A549 (cell line): ENCODE measurements at regions not wholly inside any gene's neighbourhood (a gene's known extent, or its start where the extent isn't known, plus 50 kb on each side); places are given as distances from the start of the nearest gene placed in this dataset.

Experiments
- ATAC-seq, 2 experiments: fragments of 200-7000 bp in 1 of 2; fragments of >200 bp in 1 of 2; cut with Nextera tagmentation in 1 of 2; cut with Tn5 transposase in 1 of 2; 3 replicates each; pipeline versions ENCODE4 v1.8.0 to v1.9.1; 2018 to 2020; ENCODE audit warnings: mild to moderate bottlenecking in 1 of 2, moderate library complexity in 1 of 2
- CTCF ChIA-PET: fragments of 300-600 bp; sonication (Branson Sonifier 250); formaldehyde crosslinking; extraction: SDS; loops from one replicate; lab custom pipeline; 2021; ENCODE audit warnings: antibody characterized with exemption, inconsistent platforms; lab: Yijun Ruan, JAX
- POLR2A ChIA-PET: fragments of 350-600 bp; formaldehyde crosslinking; extraction: SDS; loops from one replicate; lab custom pipeline; 2021; ENCODE audit warnings: antibody characterized with exemption, inconsistent platforms; lab: Yijun Ruan, JAX
- DNase-seq, 2 experiments: peaks; one replicate each; pipeline versions ENCODE4 v3.0.0 to v3.0.0-alpha.2; 2011 to 2016; ENCODE audit warnings: low read depth in 1 of 2, low spot score in 1 of 2
- FAIRE-seq: peaks from 2 replicates; lab custom pipeline; 2011; peaks lifted over from hg19 to GRCh38; lab: Jason Lieb, UNC
- H3K27ac ChIP-seq, 2 experiments: fragments of >200 bp; sonication (Bioruptor Twin); formaldehyde crosslinking; 3 replicates each; pipeline ENCODE4 v1.5.1; 2016 to 2017
- H3K4me1 ChIP-seq: fragments of >200 bp; sonication (Bioruptor Twin); formaldehyde crosslinking; 3 replicates; pipeline ENCODE4 v1.6.1; 2016
- H3K4me2 ChIP-seq: fragments of >200 bp; sonication (Bioruptor Twin); formaldehyde crosslinking; 3 replicates; pipeline ENCODE4 v1.6.1; 2016
- H3K4me3 ChIP-seq: fragments of >200 bp; sonication (Bioruptor Twin); formaldehyde crosslinking; 3 replicates; pipeline ENCODE4 v1.5.1; 2016
- H3K9me3 ChIP-seq: fragments of >200 bp; sonication (Bioruptor Twin); formaldehyde crosslinking; 3 replicates; pipeline ENCODE4 v1.6.1; 2016
- CEBPB ChIP-seq, 2 experiments: fragments of >200 bp in 1 of 2; sonication (Bioruptor Twin) in 1 of 2; formaldehyde crosslinking in 1 of 2; IDR thresholded peaks; 2 replicates each; pipeline ENCODE4 v1.6.1; 2012 to 2016
- CHD4 ChIP-seq: fragments of 200-600 bp; sonication (generic); IDR thresholded peaks from 2 replicates; pipeline ENCODE4 v1.6.1; 2016; ENCODE audit warnings: antibody characterized with exemption, mild to moderate bottlenecking, borderline replicate concordance
- ESRRA ChIP-seq: fragments of 150-350 bp; IDR thresholded peaks from 2 replicates; pipeline ENCODE4 v1.6.1; 2014; ENCODE audit warnings: mild to moderate bottlenecking, low read length, borderline replicate concordance
- HOXB13 ChIP-seq: fragments of 250-450 bp; sonication (Bioruptor Pico); IDR thresholded peaks from 2 replicates; pipeline ENCODE4 v1.5.0; 2020; ENCODE audit warnings: low read depth, mild to moderate bottlenecking, moderate library complexity
- HOXB5 ChIP-seq: fragments of 250-450 bp; sonication (Bioruptor Pico); IDR thresholded peaks from 2 replicates; pipeline ENCODE4 v1.5.0; 2020; ENCODE audit warnings: mild to moderate bottlenecking, moderate library complexity
- JUNB ChIP-seq: fragments of >200 bp; sonication (Bioruptor Twin); formaldehyde crosslinking; IDR thresholded peaks from 2 replicates; pipeline ENCODE4 v1.6.1; 2016
- KDM1A ChIP-seq: fragments of 200-600 bp; sonication (generic); IDR thresholded peaks from 2 replicates; pipeline ENCODE4 v1.6.1; 2016; ENCODE audit warnings: low read depth, mild to moderate bottlenecking
- KDM5A ChIP-seq: fragments of 200-600 bp; sonication (generic); IDR thresholded peaks from 2 replicates; pipeline ENCODE4 v1.6.1; 2016; ENCODE audit warnings: antibody characterized with exemption, mild to moderate bottlenecking
- MAFK ChIP-seq: fragments of 450-650 bp; IDR thresholded peaks from 2 replicates; pipeline ENCODE4 v1.6.1; 2014; ENCODE audit not compliant: partially characterized antibody
- MAZ ChIP-seq: fragments of 150-350 bp; IDR thresholded peaks from 2 replicates; pipeline ENCODE4 v1.6.1; 2014; ENCODE audit warnings: antibody characterized with exemption, low read depth, low read length, borderline replicate concordance
- NFE2L2 ChIP-seq: fragments of 150-350 bp; conservative IDR thresholded peaks from 2 replicates; pipeline ENCODE4 v1.6.1; 2014; ENCODE audit warnings: low read length
- PHF8 ChIP-seq: fragments of 200-600 bp; sonication (generic); IDR thresholded peaks from 2 replicates; pipeline ENCODE4 v1.6.1; 2016; ENCODE audit warnings: low read depth, mild to moderate bottlenecking, antibody characterized with exemption, moderate library complexity, borderline replicate concordance
- POLR2A ChIP-seq: IDR thresholded peaks from 2 replicates; pipeline ENCODE4 v1.6.1; 2012; ENCODE audit warnings: mild to moderate bottlenecking, low read length
- SMC3 ChIP-seq: fragments of >200 bp; sonication (Bioruptor Twin); formaldehyde crosslinking; IDR thresholded peaks from 3 replicates; pipeline ENCODE4 v1.6.1; 2018; ENCODE audit warnings: inconsistent platforms
- ZFP36 ChIP-seq: fragments of 450-650 bp; IDR thresholded peaks from 2 replicates; pipeline ENCODE4 v1.6.1; 2014; ENCODE audit warnings: borderline replicate concordance; ENCODE audit not compliant: partially characterized antibody
- ZNF302 ChIP-seq: fragments of 250-450 bp; sonication (Bioruptor Pico); IDR thresholded peaks from 2 replicates; pipeline ENCODE4 v1.9.0; 2021; ENCODE audit warnings: inconsistent platforms, mild to moderate bottlenecking, moderate library complexity
- ZSCAN20 ChIP-seq: fragments of 250-450 bp; sonication (Bioruptor Pico); IDR thresholded peaks from 2 replicates; pipeline ENCODE4 v1.8.0; 2022; ENCODE audit warnings: mild to moderate bottlenecking, moderate library complexity
- WGBS: methylation state at CpG from one replicate; pipeline ENCODE4 v1.1.6; 2017; ENCODE audit errors: missing lambda C conversion rate; 5-methylcytosine and 5-hydroxymethylcytosine counted together
- TF ChIP-seq, protein P1 (sequence below): IDR thresholded peaks from 2 replicates; pipeline ENCODE4 v1.6.1; 2012
- TF ChIP-seq, protein P2 (sequence below): fragments of 150-350 bp; IDR thresholded peaks from 2 replicates; pipeline ENCODE4 v1.6.1; 2014; ENCODE audit warnings: low read depth, mild to moderate bottlenecking, low read length
- TF ChIP-seq, protein P3 (sequence below): fragments of 450-650 bp; IDR thresholded peaks from 2 replicates; pipeline ENCODE4 v1.6.1; 2014; ENCODE audit warnings: antibody characterized with exemption

DNA sequence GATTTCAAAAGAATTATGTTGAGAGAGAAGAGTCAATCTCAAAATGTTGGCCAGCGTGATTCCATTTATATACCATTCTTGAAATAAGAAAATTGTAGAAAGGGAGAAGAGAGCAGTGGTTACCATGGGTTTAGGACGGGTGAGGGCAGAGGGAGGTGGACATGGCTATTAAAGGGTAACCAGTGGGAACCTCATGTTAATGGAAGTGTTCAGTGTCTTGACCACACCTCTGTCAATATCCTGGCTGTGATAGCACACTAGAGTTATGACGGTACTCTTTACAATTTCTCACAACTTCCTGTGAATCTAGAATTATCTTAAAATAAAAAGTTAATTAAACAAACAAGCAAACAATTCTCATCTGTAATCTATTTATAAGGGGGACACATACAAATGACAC is 821.2 kb downstream of the VRK1 start:
- H3K27ac ChIP-seq = no peak overlapping the region
- WGBS = 33% methylated on average over 3 of the region's 3 CpGs
- FAIRE-seq (no peak), DNase-seq (no peak), ATAC-seq (no peak)
- POLR2A ChIA-PET = no interaction called here
- peaks cover 4% of the 10 kb centered on the region; the same call in 1 of the 3 replicates for H3K9me3 ChIP-seq
- CTCF ChIA-PET = no interaction called here
- TF ChIP-seq JUNB = no peak
- TF ChIP-seq PHF8 = no peak
- TF ChIP-seq KDM1A = no peak
- TF ChIP-seq, protein P1, sequence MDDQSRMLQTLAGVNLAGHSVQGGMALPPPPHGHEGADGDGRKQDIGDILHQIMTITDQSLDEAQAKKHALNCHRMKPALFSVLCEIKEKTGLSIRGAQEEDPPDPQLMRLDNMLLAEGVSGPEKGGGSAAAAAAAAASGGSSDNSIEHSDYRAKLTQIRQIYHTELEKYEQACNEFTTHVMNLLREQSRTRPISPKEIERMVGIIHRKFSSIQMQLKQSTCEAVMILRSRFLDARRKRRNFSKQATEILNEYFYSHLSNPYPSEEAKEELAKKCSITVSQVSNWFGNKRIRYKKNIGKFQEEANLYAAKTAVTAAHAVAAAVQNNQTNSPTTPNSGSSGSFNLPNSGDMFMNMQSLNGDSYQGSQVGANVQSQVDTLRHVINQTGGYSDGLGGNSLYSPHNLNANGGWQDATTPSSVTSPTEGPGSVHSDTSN = no peak
- TF ChIP-seq NFE2L2 = no peak
- no peak for TF ChIP-seq ZFP36
- TF ChIP-seq CEBPB (IDR thresholded peaks at IDR 0.05) = no peak
- no peak for TF ChIP-seq HOXB5 (CRISPR knock-in tag)
- TF ChIP-seq POLR2A = no peak
- no peak for TF ChIP-seq CHD4
- no peak for TF ChIP-seq ZNF302 (CRISPR knock-in tag)
- no peak for TF ChIP-seq KDM5A
- no peak for TF ChIP-seq MAZ
- no peak for TF ChIP-seq HOXB13 (CRISPR knock-in tag)
- H3K4me1 ChIP-seq = no peaks in the 10 kb centered on the region
- H3K4me3 ChIP-seq = no peak overlapping the region
- no peak overlapping the region for H3K4me2 ChIP-seq

DNA sequence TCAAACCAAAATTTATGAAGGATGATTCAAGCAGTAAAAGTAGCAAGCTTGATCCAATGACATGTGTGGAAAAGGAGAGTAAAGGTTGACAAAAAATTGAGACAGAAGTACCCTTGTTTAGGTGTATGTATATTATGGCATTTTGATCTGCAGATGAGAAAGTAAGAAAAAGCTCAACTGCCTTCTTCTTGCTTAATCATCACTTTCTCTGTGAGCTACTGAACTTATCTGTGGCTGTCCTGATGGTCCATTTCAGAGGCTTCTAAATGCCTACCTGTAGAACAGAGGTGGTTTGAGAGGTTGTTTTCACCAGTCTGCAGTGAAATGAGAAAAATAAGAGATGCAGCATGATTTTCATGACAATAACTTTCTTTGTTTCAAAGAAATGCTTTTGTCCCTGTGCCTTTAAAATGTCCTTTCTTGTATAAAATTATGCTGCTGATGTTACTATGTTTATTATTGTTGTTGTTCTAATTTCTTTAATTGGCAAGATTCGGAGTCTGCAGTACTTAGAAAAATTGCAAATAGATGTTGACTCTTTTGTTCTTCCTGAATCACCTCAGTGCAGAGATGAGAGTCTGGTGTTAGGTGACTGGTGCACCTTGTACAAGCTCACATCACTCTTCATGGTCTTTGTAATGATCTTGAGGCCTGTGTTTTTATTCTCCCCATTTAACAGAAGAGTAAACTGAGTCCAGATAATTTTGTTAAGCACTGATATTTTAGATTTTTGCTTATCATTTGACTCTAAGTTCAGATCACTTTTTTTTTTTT is 821.9 kb downstream of the VRK1 start:
- peaks cover 4% of the 10 kb centered on the region; the same call in 1 of the 3 replicates for H3K9me3 ChIP-seq
- no peak for ATAC-seq
- TF ChIP-seq MAFK (peak; percentile 44), ESRRA (no peak)
- TF ChIP-seq, protein P2, sequence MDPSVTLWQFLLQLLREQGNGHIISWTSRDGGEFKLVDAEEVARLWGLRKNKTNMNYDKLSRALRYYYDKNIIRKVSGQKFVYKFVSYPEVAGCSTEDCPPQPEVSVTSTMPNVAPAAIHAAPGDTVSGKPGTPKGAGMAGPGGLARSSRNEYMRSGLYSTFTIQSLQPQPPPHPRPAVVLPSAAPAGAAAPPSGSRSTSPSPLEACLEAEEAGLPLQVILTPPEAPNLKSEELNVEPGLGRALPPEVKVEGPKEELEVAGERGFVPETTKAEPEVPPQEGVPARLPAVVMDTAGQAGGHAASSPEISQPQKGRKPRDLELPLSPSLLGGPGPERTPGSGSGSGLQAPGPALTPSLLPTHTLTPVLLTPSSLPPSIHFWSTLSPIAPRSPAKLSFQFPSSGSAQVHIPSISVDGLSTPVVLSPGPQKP = no peak
- TF ChIP-seq, protein P3, sequence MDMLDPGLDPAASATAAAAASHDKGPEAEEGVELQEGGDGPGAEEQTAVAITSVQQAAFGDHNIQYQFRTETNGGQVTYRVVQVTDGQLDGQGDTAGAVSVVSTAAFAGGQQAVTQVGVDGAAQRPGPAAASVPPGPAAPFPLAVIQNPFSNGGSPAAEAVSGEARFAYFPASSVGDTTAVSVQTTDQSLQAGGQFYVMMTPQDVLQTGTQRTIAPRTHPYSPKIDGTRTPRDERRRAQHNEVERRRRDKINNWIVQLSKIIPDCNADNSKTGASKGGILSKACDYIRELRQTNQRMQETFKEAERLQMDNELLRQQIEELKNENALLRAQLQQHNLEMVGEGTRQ = no peak
- TF ChIP-seq, all 56 proteins: peak for 1
- 0% methylated on average over 1 of the region's 1 CpG for WGBS
- DNase-seq = no peak
- no peak for FAIRE-seq
- no peak overlapping the region for H3K4me2 ChIP-seq
- H3K4me3 ChIP-seq = no peak overlapping the region
- H3K27ac ChIP-seq = no peak overlapping the region
- no peaks in the 10 kb centered on the region for H3K4me1 ChIP-seq
- POLR2A ChIA-PET = no interaction called here
- CTCF ChIA-PET = no interaction called here

DNA sequence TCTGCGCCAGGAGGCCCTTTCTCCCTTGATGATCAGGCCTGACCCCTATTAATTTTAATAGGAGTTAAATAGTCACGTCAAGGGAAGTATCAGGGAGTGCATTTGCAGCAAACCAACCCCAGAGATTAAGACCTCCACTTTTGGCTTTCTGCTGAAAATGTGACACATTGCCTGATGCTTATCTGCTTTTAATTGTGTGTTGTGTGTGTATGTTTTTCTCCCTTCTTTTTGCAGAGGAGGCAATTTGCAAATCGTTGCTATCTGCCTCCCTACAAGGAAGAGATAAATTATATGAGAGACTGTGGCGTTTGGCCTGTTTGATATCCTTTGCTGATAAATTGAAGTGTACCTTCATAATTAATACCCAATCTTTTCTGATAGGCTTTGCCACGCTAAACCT is 822.9 kb downstream of the VRK1 start:
- H3K9me3 ChIP-seq = peaks cover 4% of the 10 kb centered on the region; the same call in 1 of the 3 replicates
- TF ChIP-seq ZFP36 = no peak
- TF ChIP-seq SMC3 = no peak
- TF ChIP-seq MAFK = no peak
- no peak for TF ChIP-seq ZSCAN20
- no peak for TF ChIP-seq KDM1A
- H3K4me3 ChIP-seq = no peak overlapping the region
- no peak for ATAC-seq
- DNase-seq = no peak
- CTCF ChIA-PET = no interaction called here
- FAIRE-seq = no peak
- no peaks in the 10 kb centered on the region for H3K4me1 ChIP-seq
- peak overlapping the region; percentile 44 for H3K4me2 ChIP-seq
- WGBS = 3% methylated on average over 5 of the region's 5 CpGs
- POLR2A ChIA-PET = no interaction called here
- H3K27ac ChIP-seq = no peak overlapping the region
